Activated T-cell treated with anti-CD3 and anti-CD28 coated beads, Interleukin-2, amount 50 U/mL, for 4 hours (primary cell): ENCODE measurements at regions not wholly inside any gene's neighbourhood (a gene's known extent, or its start where the extent isn't known, plus 50 kb on each side); places are given as distances from the start of the nearest gene placed in this dataset.

Source experiments
- ATAC-seq, 2 donors: fragments of 200-7000 bp; cut with Tn5 transposase; one replicate each; pipeline ENCODE4 v1.10.0; 2021
- DNase-seq: peaks from one replicate; pipeline ENCODE4 v3.0.0-alpha.2; 2020
- H3K27me3 Mint-ChIP-seq: one replicate; pipeline ENCODE4 v1.8.0; 2021; ENCODE audit warnings: low read depth, mixed read lengths
- H3K36me3 Mint-ChIP-seq: one replicate; pipeline ENCODE4 v1.8.0; 2022; ENCODE audit warnings: mixed read lengths; ENCODE audit not compliant: insufficient read depth
- H3K4me1 Mint-ChIP-seq: one replicate; pipeline ENCODE4 v1.8.0; 2021; ENCODE audit warnings: low read depth, mixed read lengths
- H3K4me3 Mint-ChIP-seq: one replicate; pipeline ENCODE4 v1.8.0; 2021; ENCODE audit warnings: mild to moderate bottlenecking, moderate library complexity, mixed read lengths
- H3K9me3 Mint-ChIP-seq: one replicate; pipeline ENCODE4 v1.8.0; 2021; ENCODE audit warnings: mixed read lengths

GRCh38 chr10:47090042-47090441 is 178.8 kb downstream of the PTPN20 start:
- no peaks in the 10 kb centered on the region for H3K27me3 Mint-ChIP-seq
- DNase-seq: no peak
- no peak for ATAC-seq
- H3K4me3 Mint-ChIP-seq: no peak overlapping the region
- H3K9me3 Mint-ChIP-seq: no peaks in the 10 kb centered on the region
- H3K4me1 Mint-ChIP-seq: peaks cover 8% of the 10 kb centered on the region
- H3K36me3 Mint-ChIP-seq: no peaks in the 10 kb centered on the region

GRCh38 chr10:47090903-47091302 is 179.7 kb downstream of the PTPN20 start:
- DNase-seq (no peak), ATAC-seq (no peak)
- H3K9me3 Mint-ChIP-seq: no peaks in the 10 kb centered on the region
- no peak overlapping the region for H3K4me3 Mint-ChIP-seq
- peaks cover 8% of the 10 kb centered on the region for H3K4me1 Mint-ChIP-seq
- H3K36me3 Mint-ChIP-seq: no peaks in the 10 kb centered on the region
- no peaks in the 10 kb centered on the region for H3K27me3 Mint-ChIP-seq

- Mint-ChIP-seq H3K27me3 (no peaks in the 10 kb centered on the region), H3K9me3 (no peaks in the 10 kb centered on the region), H3K36me3 (no peaks in the 10 kb centered on the region), H3K4me3 (no peak overlapping the region), H3K4me1 (peaks cover 8% of the 10 kb centered on the region)
- ATAC-seq (no peak), DNase-seq (no peak)
Observed at GRCh38 chr10:47091421-47091820, 180.2 kb downstream of the PTPN20 start.

GRCh38 chr10:47092376-47092775 is 181.1 kb downstream of the PTPN20 start:
- no peaks in the 10 kb centered on the region for H3K36me3 Mint-ChIP-seq
- no peak overlapping the region for H3K4me3 Mint-ChIP-seq
- DNase-seq (no peak), ATAC-seq (no peak)
- no peaks in the 10 kb centered on the region for H3K27me3 Mint-ChIP-seq
- H3K4me1 Mint-ChIP-seq: peaks cover 8% of the 10 kb centered on the region
- H3K9me3 Mint-ChIP-seq: no peaks in the 10 kb centered on the region

- Mint-ChIP-seq H3K36me3 (no peaks in the 10 kb centered on the region), H3K27me3 (no peaks in the 10 kb centered on the region)
- no peak for ATAC-seq
Observed at GRCh38 chr10:47092831-47093230, 181.6 kb downstream of the PTPN20 start.

GRCh38 chr10:47094126-47094525 is 182.9 kb downstream of the PTPN20 start:
- H3K9me3 Mint-ChIP-seq: no peaks in the 10 kb centered on the region
- no peak overlapping the region for H3K4me3 Mint-ChIP-seq
- DNase-seq: no peak
- H3K36me3 Mint-ChIP-seq: no peaks in the 10 kb centered on the region
- H3K27me3 Mint-ChIP-seq: no peaks in the 10 kb centered on the region
- no peak for ATAC-seq
- no peaks in the 10 kb centered on the region for H3K4me1 Mint-ChIP-seq

More at GRCh38 chr10:47092831-47093230, 181.6 kb downstream of the PTPN20 start:
- DNase-seq: no peak
- peaks cover 4% of the 10 kb centered on the region for H3K4me1 Mint-ChIP-seq
- no peak overlapping the region for H3K4me3 Mint-ChIP-seq
- no peaks in the 10 kb centered on the region for H3K9me3 Mint-ChIP-seq

GRCh38 chr10:47094636-47095035 is 183.4 kb downstream of the PTPN20 start:
- Mint-ChIP-seq H3K4me1 (no peaks in the 10 kb centered on the region), H3K4me3 (no peak overlapping the region), H3K27me3 (no peaks in the 10 kb centered on the region), H3K36me3 (no peaks in the 10 kb centered on the region), H3K9me3 (no peaks in the 10 kb centered on the region)
- ATAC-seq (no peak), DNase-seq (no peak)

- H3K4me1 Mint-ChIP-seq: no peaks in the 10 kb centered on the region
- H3K27me3 Mint-ChIP-seq: no peaks in the 10 kb centered on the region
- no peaks in the 10 kb centered on the region for H3K9me3 Mint-ChIP-seq
- DNase-seq (no peak), ATAC-seq (no peak)
- no peak overlapping the region for H3K4me3 Mint-ChIP-seq
- H3K36me3 Mint-ChIP-seq: no peaks in the 10 kb centered on the region
Observed at GRCh38 chr10:47095211-47095610, 184.0 kb downstream of the PTPN20 start.

GRCh38 chr10:47095848-47096612 is 184.8 kb downstream of the PTPN20 start:
- no peaks in the 10 kb centered on the region for H3K9me3 Mint-ChIP-seq
- no peak for DNase-seq
- no peaks in the 10 kb centered on the region for H3K4me1 Mint-ChIP-seq
- H3K27me3 Mint-ChIP-seq: no peaks in the 10 kb centered on the region
- no peaks in the 10 kb centered on the region for H3K36me3 Mint-ChIP-seq
- no peak for ATAC-seq
- no peak overlapping the region for H3K4me3 Mint-ChIP-seq

- ATAC-seq (no peak), DNase-seq (no peak)
- H3K9me3 Mint-ChIP-seq: no peaks in the 10 kb centered on the region
- H3K36me3 Mint-ChIP-seq: no peaks in the 10 kb centered on the region
- no peaks in the 10 kb centered on the region for H3K4me1 Mint-ChIP-seq
- H3K4me3 Mint-ChIP-seq: no peak overlapping the region
- no peaks in the 10 kb centered on the region for H3K27me3 Mint-ChIP-seq
Observed at GRCh38 chr10:47098238-47098637, 187.0 kb downstream of the PTPN20 start.

- no peak for DNase-seq
- Mint-ChIP-seq H3K9me3 (no peaks in the 10 kb centered on the region), H3K36me3 (no peaks in the 10 kb centered on the region)
Observed at GRCh38 chr10:47098964-47099363, 187.7 kb downstream of the PTPN20 start.

GRCh38 chr10:47099474-47099873 is 188.2 kb downstream of the PTPN20 start:
- Mint-ChIP-seq H3K36me3 (no peaks in the 10 kb centered on the region), H3K4me1 (no peaks in the 10 kb centered on the region), H3K9me3 (no peaks in the 10 kb centered on the region), H3K27me3 (no peaks in the 10 kb centered on the region), H3K4me3 (no peak overlapping the region)
- DNase-seq (no peak), ATAC-seq (no peak)

More at GRCh38 chr10:47098964-47099363, 187.7 kb downstream of the PTPN20 start:
- Mint-ChIP-seq H3K4me1 (no peaks in the 10 kb centered on the region), H3K4me3 (no peak overlapping the region), H3K27me3 (no peaks in the 10 kb centered on the region)
- no peak for ATAC-seq

- Mint-ChIP-seq H3K4me1 (no peaks in the 10 kb centered on the region), H3K36me3 (no peaks in the 10 kb centered on the region), H3K27me3 (no peaks in the 10 kb centered on the region), H3K9me3 (no peaks in the 10 kb centered on the region), H3K4me3 (no peak overlapping the region)
- ATAC-seq (no peak), DNase-seq (no peak)
Observed at GRCh38 chr10:47101196-47101595, 190.0 kb downstream of the PTPN20 start.

GRCh38 chr10:47101807-47102206 is 190.6 kb downstream of the PTPN20 start:
- H3K9me3 Mint-ChIP-seq: no peaks in the 10 kb centered on the region
- no peak for ATAC-seq
- H3K4me1 Mint-ChIP-seq: peaks cover 1% of the 10 kb centered on the region
- DNase-seq: no peak
- no peak overlapping the region for H3K4me3 Mint-ChIP-seq
- no peaks in the 10 kb centered on the region for H3K27me3 Mint-ChIP-seq
- no peaks in the 10 kb centered on the region for H3K36me3 Mint-ChIP-seq

GRCh38 chr10:47104151-47104605 is 192.9 kb downstream of the PTPN20 start:
- H3K36me3 Mint-ChIP-seq: no peaks in the 10 kb centered on the region
- no peak for ATAC-seq

More at GRCh38 chr10:47104151-47104605, 192.9 kb downstream of the PTPN20 start:
- no peaks in the 10 kb centered on the region for H3K27me3 Mint-ChIP-seq
- peaks cover 1% of the 10 kb centered on the region for H3K4me1 Mint-ChIP-seq
- no peaks in the 10 kb centered on the region for H3K9me3 Mint-ChIP-seq
- DNase-seq: no peak
- no peak overlapping the region for H3K4me3 Mint-ChIP-seq
